Natural killer cell (primary cell): ENCODE measurements at regions not wholly inside any gene's neighbourhood (a gene's known extent, or its start where the extent isn't known, plus 50 kb on each side); places are given as distances from the start of the nearest gene placed in this dataset.

Source experiments
- ATAC-seq, 3 donors: fragments of 150-1000 bp in 2 of 3; fragments of 200-7000 bp in 1 of 3; cut with Tn5 transposase; 1 replicate in 1 of 3; 2 replicates in 2 of 3; pipeline ENCODE4 v1.10.0; 2021; ENCODE audit warnings: mild to moderate bottlenecking in 2 of 3, moderate library complexity in 2 of 3
- DNase-seq, 2 donors: peaks; one replicate each; pipeline versions ENCODE4 v3.0.0 to v3.0.0-alpha.2; 2013 to 2021; ENCODE audit warnings: mixed read lengths in 1 of 2
- H3K27ac ChIP-seq: one replicate; pipeline ENCODE4 v1.5.1; 2013; ENCODE audit warnings: mild to moderate bottlenecking, low read length
- H3K27me3 ChIP-seq: one replicate; pipeline ENCODE4 v1.6.1; 2013; ENCODE audit warnings: low read length; ENCODE audit not compliant: control insufficient read depth, insufficient read depth
- H3K36me3 ChIP-seq: one replicate; pipeline ENCODE4 v1.6.1; 2013; ENCODE audit warnings: low read length; ENCODE audit not compliant: control insufficient read depth, insufficient read depth
- H3K4me1 ChIP-seq: one replicate; pipeline ENCODE4 v1.6.1; 2013; ENCODE audit warnings: low read length; ENCODE audit not compliant: control insufficient read depth, insufficient read depth
- H3K4me3 ChIP-seq: one replicate; pipeline ENCODE4 v1.5.1; 2013; ENCODE audit warnings: low read length
- H3K9me3 ChIP-seq: one replicate; pipeline ENCODE4 v1.6.1; 2013; ENCODE audit warnings: low read length; ENCODE audit not compliant: control insufficient read depth, insufficient read depth
- H3K27ac Mint-ChIP-seq, 2 donors: one replicate each; pipeline ENCODE4 v1.8.0; 2022; ENCODE audit warnings: mild to moderate bottlenecking in 2 of 2, mixed read lengths in 2 of 2, moderate library complexity in 1 of 2
- H3K27me3 Mint-ChIP-seq, 2 donors: one replicate each; pipeline ENCODE4 v1.8.0; 2022; ENCODE audit warnings: low read depth in 2 of 2, mixed read lengths in 2 of 2
- H3K36me3 Mint-ChIP-seq: one replicate; pipeline ENCODE4 v1.8.0; 2022; ENCODE audit warnings: mixed read lengths
- H3K4me1 Mint-ChIP-seq, 2 donors: one replicate each; pipeline ENCODE4 v1.8.0; 2022; ENCODE audit warnings: mixed read lengths in 2 of 2
- H3K4me3 Mint-ChIP-seq: one replicate; pipeline ENCODE4 v1.8.0; 2022; ENCODE audit warnings: mild to moderate bottlenecking, moderate library complexity, mixed read lengths
- H3K9me3 Mint-ChIP-seq, 2 donors: one replicate each; pipeline ENCODE4 v1.8.0; 2022; ENCODE audit warnings: mixed read lengths in 2 of 2
- WGBS: methylation state at CpG from one replicate; pipeline ENCODE4 v1.1.7; 2013; ENCODE audit warnings: missing lambda C conversion rate; ENCODE audit not compliant: insufficient coverage; 5-methylcytosine and 5-hydroxymethylcytosine counted together
- intact Hi-C: fragments of 100-400 bp; cut with micrococcal nuclease; formaldehyde crosslinking; loops from one replicate; pipeline ENCODE4 v1.14.2; 2022
- TF ChIP-seq, protein P1 (sequence below): fragments of 200-600 bp; IDR thresholded peaks from one replicate; pipeline ENCODE4 v1.8.0; 2022; ENCODE audit warnings: antibody characterized with exemption

DNA sequence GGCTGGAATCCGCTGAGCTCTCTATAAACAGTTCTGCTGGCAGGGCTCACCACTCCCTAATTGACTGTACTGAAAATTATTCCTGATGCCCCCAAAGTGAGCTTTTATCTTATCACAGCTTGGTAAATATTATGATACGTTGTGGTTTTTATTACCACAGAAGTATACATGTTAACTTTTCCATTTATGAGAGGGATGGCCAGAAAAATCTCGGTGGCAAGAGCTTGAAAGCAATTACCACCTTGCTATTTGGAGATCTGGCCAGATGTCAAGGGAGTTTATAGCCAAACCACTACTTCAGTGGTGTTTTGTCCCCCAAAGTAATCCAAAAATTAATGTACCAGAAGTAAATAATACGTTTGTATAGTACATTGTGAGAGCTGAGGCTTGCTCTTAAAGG lies 75.4 kb upstream of the RCN1 start:
- WGBS: 79% methylated on average over 3 of the region's 4 CpGs
- no peak for DNase-seq
- intact Hi-C loops: no loop called here
- H3K9me3 Mint-ChIP-seq: no peaks in the 10 kb centered on the region
- Histone ChIP-seq H3K4me3 (no peak overlapping the region), H3K27ac (no peak overlapping the region), H3K9me3 (no peaks in the 10 kb centered on the region), H3K4me1 (no peaks in the 10 kb centered on the region), H3K36me3 (no peaks in the 10 kb centered on the region), H3K27me3 (peaks cover 2% of the 10 kb centered on the region)
- peaks cover 18 to 25% of the 10 kb centered on the region in 2 donors for H3K27me3 Mint-ChIP-seq
- ATAC-seq: no peak
- no peak overlapping the region for H3K4me3 Mint-ChIP-seq
- TF ChIP-seq, protein P1, sequence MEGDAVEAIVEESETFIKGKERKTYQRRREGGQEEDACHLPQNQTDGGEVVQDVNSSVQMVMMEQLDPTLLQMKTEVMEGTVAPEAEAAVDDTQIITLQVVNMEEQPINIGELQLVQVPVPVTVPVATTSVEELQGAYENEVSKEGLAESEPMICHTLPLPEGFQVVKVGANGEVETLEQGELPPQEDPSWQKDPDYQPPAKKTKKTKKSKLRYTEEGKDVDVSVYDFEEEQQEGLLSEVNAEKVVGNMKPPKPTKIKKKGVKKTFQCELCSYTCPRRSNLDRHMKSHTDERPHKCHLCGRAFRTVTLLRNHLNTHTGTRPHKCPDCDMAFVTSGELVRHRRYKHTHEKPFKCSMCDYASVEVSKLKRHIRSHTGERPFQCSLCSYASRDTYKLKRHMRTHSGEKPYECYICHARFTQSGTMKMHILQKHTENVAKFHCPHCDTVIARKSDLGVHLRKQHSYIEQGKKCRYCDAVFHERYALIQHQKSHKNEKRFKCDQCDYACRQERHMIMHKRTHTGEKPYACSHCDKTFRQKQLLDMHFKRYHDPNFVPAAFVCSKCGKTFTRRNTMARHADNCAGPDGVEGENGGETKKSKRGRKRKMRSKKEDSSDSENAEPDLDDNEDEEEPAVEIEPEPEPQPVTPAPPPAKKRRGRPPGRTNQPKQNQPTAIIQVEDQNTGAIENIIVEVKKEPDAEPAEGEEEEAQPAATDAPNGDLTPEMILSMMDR: no peak
- H3K36me3 Mint-ChIP-seq: no peaks in the 10 kb centered on the region
- H3K4me1 Mint-ChIP-seq: no peaks in the 10 kb centered on the region
- no peak overlapping the region for H3K27ac Mint-ChIP-seq

DNA sequence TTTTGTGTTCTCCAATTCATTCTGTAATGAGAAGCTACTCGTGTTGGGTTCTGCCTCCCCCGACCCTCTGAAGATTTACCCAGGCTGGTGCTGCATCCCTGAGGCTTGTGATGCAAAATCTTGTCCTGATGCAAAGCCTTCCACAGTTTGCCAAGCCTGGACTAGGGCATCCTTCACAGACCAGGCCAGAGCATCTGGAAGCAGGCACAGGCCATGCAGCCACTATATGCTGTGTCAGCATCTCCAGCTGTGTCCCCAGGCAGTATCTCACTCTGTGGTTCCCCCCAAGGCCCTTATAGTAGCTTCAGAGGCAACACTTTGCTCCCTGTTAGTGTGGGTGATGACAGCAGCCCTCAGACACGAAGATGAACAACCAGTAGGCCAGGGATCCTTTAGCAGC lies 77.3 kb upstream of the RCN1 start:
- TF ChIP-seq, protein P1: no peak
- 39% methylated on average over 3 of the region's 3 CpGs for WGBS
- Histone ChIP-seq H3K27me3 (peaks cover 2% of the 10 kb centered on the region), H3K4me1 (no peaks in the 10 kb centered on the region), H3K27ac (no peak overlapping the region), H3K4me3 (no peak overlapping the region), H3K36me3 (no peaks in the 10 kb centered on the region), H3K9me3 (no peaks in the 10 kb centered on the region)
- H3K4me3 Mint-ChIP-seq: no peak overlapping the region
- no peak overlapping the region for H3K27ac Mint-ChIP-seq
- ATAC-seq (peak in 1 of 3 donors; percentile 31), DNase-seq (no peak)
- no peaks in the 10 kb centered on the region for H3K4me1 Mint-ChIP-seq
- H3K9me3 Mint-ChIP-seq: no peaks in the 10 kb centered on the region
- H3K36me3 Mint-ChIP-seq: no peaks in the 10 kb centered on the region
- peaks cover 19 to 39% of the 10 kb centered on the region in 2 donors for H3K27me3 Mint-ChIP-seq
- intact Hi-C loops: no loop called here

DNA sequence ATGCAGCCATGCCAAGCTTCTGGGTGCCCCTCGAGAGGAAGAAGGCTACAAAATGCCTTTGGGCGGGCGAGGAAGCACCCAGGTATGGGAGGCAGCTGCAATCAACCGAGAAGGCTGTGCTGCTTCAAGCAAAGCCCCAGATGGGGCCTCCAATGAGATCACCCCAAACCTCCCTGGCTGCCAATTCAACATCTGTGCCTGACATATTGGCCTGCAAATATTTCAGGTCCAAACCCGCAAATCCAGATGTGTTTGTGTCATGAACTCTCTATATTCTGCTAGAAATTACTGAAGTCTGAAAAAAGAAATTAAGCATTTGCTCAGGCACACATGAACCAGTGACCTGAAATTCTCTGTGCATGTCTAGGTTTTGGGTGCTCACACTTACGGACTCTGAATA lies 78.8 kb upstream of the RCN1 start:
- no peaks in the 10 kb centered on the region for H3K9me3 Mint-ChIP-seq
- 82% methylated on average over 6 of the region's 6 CpGs for WGBS
- no peak overlapping the region for H3K27ac Mint-ChIP-seq
- H3K36me3 ChIP-seq: no peaks in the 10 kb centered on the region
- H3K4me3 ChIP-seq: no peak overlapping the region
- H3K27me3 Mint-ChIP-seq: peaks cover 26 to 48% of the 10 kb centered on the region in 2 donors
- peaks cover 3% of the 10 kb centered on the region for H3K27me3 ChIP-seq
- no peaks in the 10 kb centered on the region for H3K36me3 Mint-ChIP-seq
- no peak overlapping the region for H3K27ac ChIP-seq
- H3K9me3 ChIP-seq: no peaks in the 10 kb centered on the region
- no peak for DNase-seq
- ATAC-seq: no peak
- no peak overlapping the region for H3K4me3 Mint-ChIP-seq
- H3K4me1 ChIP-seq: no peaks in the 10 kb centered on the region
- TF ChIP-seq, protein P1: no peak
- H3K4me1 Mint-ChIP-seq: no peaks in the 10 kb centered on the region
- intact Hi-C loops: no loop called here

DNA sequence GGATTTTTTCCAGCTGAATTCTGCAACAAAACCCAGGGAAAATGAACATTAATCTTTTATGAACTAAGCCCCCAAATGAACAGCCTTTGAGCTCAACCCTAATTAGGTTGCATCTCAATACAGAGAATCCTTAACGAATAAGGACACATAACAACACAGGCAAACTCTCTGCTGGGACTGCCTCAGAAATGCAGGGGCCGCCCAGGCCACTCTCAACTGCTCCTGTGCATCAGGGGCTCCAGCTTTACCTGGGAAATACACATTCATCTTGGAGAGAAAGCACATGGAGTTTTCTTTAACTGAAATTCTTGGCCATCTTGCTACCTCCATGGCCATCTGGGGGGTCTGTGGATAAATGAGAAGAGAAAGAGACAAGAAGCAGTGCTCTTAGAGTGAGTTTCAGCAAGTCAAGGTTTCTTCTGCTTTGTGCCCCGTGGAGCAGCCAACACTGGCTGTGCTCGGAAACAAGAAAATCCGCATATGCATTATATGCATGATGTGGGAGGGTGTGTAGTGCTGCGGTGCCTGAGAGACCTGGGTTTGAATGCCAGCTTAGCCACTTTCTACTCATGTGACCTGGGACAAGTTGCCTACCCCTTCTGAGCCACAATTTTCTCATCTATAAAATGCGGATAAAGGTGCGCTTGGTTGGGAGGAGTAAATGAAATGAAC lies 81.9 kb upstream of the RCN1 start:
- no peaks in the 10 kb centered on the region for H3K36me3 Mint-ChIP-seq
- Histone ChIP-seq H3K27me3 (peaks cover 3% of the 10 kb centered on the region), H3K9me3 (no peaks in the 10 kb centered on the region), H3K27ac (no peak overlapping the region), H3K4me1 (no peaks in the 10 kb centered on the region), H3K4me3 (no peak overlapping the region), H3K36me3 (no peaks in the 10 kb centered on the region)
- peaks cover 31 to 59% of the 10 kb centered on the region in 2 donors for H3K27me3 Mint-ChIP-seq
- DNase-seq: no peak
- no peaks in the 10 kb centered on the region for H3K9me3 Mint-ChIP-seq
- TF ChIP-seq, protein P1: no peak
- no peaks in the 10 kb centered on the region for H3K4me1 Mint-ChIP-seq
- WGBS: 61% methylated on average over 6 of the region's 8 CpGs
- H3K27ac Mint-ChIP-seq: no peak overlapping the region
- H3K4me3 Mint-ChIP-seq: no peak overlapping the region
- no peak for ATAC-seq
- intact Hi-C loops: loop anchor here (5.0 kb wide), 1 partner anchor 1662 kb away; no protein-coding TSS in a partner anchor
